ENCODE measurements at regions not wholly inside any gene's neighbourhood (a gene's known extent, or its start where the extent isn't known, plus 50 kb on each side); places are given as distances from the start of the nearest gene placed in this dataset.

DNA sequence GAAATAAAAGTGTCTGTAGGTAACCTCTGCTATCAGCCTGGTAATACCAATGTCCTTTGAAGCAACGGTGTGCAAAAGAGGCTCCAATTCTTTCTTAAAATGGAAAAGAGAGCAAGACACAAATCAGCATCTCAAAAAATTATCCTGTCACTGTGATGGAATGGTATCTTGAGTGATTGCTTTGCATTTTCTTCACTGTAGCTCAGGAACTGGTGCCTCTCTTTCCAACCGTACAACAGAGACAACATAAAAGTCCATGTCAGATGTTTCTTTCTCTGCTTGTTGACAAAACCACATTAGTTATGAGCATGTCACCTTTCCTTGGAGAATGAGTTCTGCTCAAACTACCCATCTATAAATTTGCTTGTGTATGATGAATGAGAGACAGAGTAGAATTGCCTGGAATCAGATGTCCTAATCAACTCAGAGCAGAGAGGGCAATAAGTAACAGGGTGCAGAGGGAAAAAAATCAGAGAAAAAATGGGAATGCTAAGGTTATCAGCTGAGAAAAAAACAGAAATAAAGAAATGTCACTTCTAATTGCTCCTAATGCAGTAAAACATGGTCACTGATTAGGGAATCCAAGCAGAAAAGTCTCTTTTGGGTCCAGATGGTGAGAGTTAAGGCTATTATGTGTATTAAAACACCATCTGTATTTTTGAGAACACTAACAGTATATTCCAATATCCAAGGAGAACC is 465.0 kb upstream of the ATP2B1 start:
- TF ChIP-seq, protein P1, sequence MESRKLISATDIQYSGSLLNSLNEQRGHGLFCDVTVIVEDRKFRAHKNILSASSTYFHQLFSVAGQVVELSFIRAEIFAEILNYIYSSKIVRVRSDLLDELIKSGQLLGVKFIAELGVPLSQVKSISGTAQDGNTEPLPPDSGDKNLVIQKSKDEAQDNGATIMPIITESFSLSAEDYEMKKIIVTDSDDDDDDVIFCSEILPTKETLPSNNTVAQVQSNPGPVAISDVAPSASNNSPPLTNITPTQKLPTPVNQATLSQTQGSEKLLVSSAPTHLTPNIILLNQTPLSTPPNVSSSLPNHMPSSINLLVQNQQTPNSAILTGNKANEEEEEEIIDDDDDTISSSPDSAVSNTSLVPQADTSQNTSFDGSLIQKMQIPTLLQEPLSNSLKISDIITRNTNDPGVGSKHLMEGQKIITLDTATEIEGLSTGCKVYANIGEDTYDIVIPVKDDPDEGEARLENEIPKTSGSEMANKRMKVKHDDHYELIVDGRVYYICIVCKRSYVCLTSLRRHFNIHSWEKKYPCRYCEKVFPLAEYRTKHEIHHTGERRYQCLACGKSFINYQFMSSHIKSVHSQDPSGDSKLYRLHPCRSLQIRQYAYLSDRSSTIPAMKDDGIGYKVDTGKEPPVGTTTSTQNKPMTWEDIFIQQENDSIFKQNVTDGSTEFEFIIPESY (IDR thresholded peaks at IDR 0.05): no peak
- TF ChIP-seq, protein P2, sequence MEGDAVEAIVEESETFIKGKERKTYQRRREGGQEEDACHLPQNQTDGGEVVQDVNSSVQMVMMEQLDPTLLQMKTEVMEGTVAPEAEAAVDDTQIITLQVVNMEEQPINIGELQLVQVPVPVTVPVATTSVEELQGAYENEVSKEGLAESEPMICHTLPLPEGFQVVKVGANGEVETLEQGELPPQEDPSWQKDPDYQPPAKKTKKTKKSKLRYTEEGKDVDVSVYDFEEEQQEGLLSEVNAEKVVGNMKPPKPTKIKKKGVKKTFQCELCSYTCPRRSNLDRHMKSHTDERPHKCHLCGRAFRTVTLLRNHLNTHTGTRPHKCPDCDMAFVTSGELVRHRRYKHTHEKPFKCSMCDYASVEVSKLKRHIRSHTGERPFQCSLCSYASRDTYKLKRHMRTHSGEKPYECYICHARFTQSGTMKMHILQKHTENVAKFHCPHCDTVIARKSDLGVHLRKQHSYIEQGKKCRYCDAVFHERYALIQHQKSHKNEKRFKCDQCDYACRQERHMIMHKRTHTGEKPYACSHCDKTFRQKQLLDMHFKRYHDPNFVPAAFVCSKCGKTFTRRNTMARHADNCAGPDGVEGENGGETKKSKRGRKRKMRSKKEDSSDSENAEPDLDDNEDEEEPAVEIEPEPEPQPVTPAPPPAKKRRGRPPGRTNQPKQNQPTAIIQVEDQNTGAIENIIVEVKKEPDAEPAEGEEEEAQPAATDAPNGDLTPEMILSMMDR (IDR thresholded peaks at IDR 0.05; ENCODE audit: low read depth, low read length, missing input control): no peak
- no peak for TF ChIP-seq YY1 (IDR thresholded peaks at IDR 0.05)
- no peak for TF ChIP-seq TAF1 (conservative IDR thresholded peaks at IDR 0.05)
- no peak for TF ChIP-seq HNF4A (conservative IDR thresholded peaks at IDR 0.05)
- TF ChIP-seq, protein P3, sequence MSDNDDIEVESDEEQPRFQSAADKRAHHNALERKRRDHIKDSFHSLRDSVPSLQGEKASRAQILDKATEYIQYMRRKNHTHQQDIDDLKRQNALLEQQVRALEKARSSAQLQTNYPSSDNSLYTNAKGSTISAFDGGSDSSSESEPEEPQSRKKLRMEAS (IDR thresholded peaks at IDR 0.05): no peak
- no peak for TF ChIP-seq GABPA (IDR thresholded peaks at IDR 0.05 in 1 of 2, conservative IDR thresholded peaks at IDR 0.05 in 1 of 2)
- TF ChIP-seq EGR1 (IDR thresholded peaks at IDR 0.05; ENCODE audit: low read depth in 2 of 2): no peak
